HEK293 (cell line): ENCODE measurements at regions not wholly inside any gene's neighbourhood (a gene's known extent, or its start where the extent isn't known, plus 50 kb on each side); places are given as distances from the start of the nearest gene placed in this dataset.

ENCODE experiments used
- BCL6B ChIP-seq: fragments of 450-650 bp; formaldehyde crosslinking; IDR thresholded peaks from 2 replicates; pipeline ENCODE4 v1.5.1; 2017; ENCODE audit warnings: missing biosample characterization, missing genetic modification characterization
- CTCF ChIP-seq: fragments of 450-650 bp; formaldehyde crosslinking; IDR thresholded peaks from 2 replicates; pipeline ENCODE4 v1.5.1; 2016; ENCODE audit warnings: missing biosample characterization, missing genetic modification characterization
- HOXA7 ChIP-seq: sonication (generic); formaldehyde crosslinking; IDR thresholded peaks from 2 replicates; pipeline ENCODE4 v1.8.1; 2022; ENCODE audit warnings: missing genetic modification reagents, borderline replicate concordance
- HOXD13 ChIP-seq: sonication (generic); formaldehyde crosslinking; IDR thresholded peaks from 2 replicates; pipeline ENCODE4 v1.8.0; 2022; ENCODE audit warnings: missing genetic modification reagents, borderline replicate concordance
- IKZF3 ChIP-seq: fragments of 450-650 bp; IDR thresholded peaks from 2 replicates; pipeline ENCODE4 v1.5.0; 2018; ENCODE audit warnings: missing biosample characterization, mild to moderate bottlenecking, missing genetic modification characterization, moderate library complexity
- REST ChIP-seq: fragments of 450-650 bp; formaldehyde crosslinking; IDR thresholded peaks from 2 replicates; pipeline ENCODE4 v1.5.1; 2016; ENCODE audit warnings: missing biosample characterization, missing genetic modification characterization
- YY1 ChIP-seq: fragments of 450-650 bp; formaldehyde crosslinking; IDR thresholded peaks from 2 replicates; pipeline ENCODE4 v1.5.1; 2018; ENCODE audit warnings: missing biosample characterization, missing genetic modification characterization
- ZNF292 ChIP-seq: fragments of 450-650 bp; formaldehyde crosslinking; IDR thresholded peaks from 2 replicates; pipeline ENCODE4 v1.5.1; 2016; ENCODE audit warnings: low read depth, missing biosample characterization, missing genetic modification characterization, borderline replicate concordance
- ZNF362 ChIP-seq: fragments of 450-650 bp; formaldehyde crosslinking; IDR thresholded peaks from 2 replicates; pipeline ENCODE4 v1.5.1; 2016; ENCODE audit warnings: missing biosample characterization, missing genetic modification characterization
- ZNF510 ChIP-seq: fragments of 450-650 bp; formaldehyde crosslinking; IDR thresholded peaks from 2 replicates; pipeline ENCODE4 v1.5.1; 2018; ENCODE audit warnings: mild to moderate bottlenecking, missing genetic modification characterization, missing biosample characterization; ENCODE audit not compliant: insufficient replicate concordance
- ZNF704 ChIP-seq: fragments of 450-650 bp; formaldehyde crosslinking; IDR thresholded peaks from 2 replicates; pipeline ENCODE4 v1.5.1; 2016; ENCODE audit warnings: missing biosample characterization, missing genetic modification characterization

GRCh38 chr4:102420563-102421398, 75.5 kb upstream of the SLC39A8 start:
- TF ChIP-seq HOXA7, result no peak
- TF ChIP-seq ZNF704 (tag by site-specific recombination), result no peak
- TF ChIP-seq CTCF (tag by site-specific recombination), result peak; percentile 22; the same call in 1 of the 2 replicates
- no peak for TF ChIP-seq ZNF362
- TF ChIP-seq YY1 (tag by site-specific recombination), result no peak
- TF ChIP-seq BCL6B (tag by site-specific recombination), result no peak
- TF ChIP-seq REST (tag by site-specific recombination), result no peak
- no peak for TF ChIP-seq HOXD13
- TF ChIP-seq ZNF292 (tag by site-specific recombination), result no peak
- no peak for TF ChIP-seq IKZF3 (tag by site-specific recombination)
- no peak for TF ChIP-seq ZNF510 (tag by site-specific recombination)
